ENCODE measurements at regions not wholly inside any gene's neighbourhood (a gene's known extent, or its start where the extent isn't known, plus 50 kb on each side); places are given as distances from the start of the nearest gene placed in this dataset.
"Not testable (repeated sequence)": the region's sequence is repeated elsewhere in the genome, so short reads cannot be mapped to it uniquely, and the experiment has no call there.

GRCh38 chr2:140117386-140117785, 1337.2 kb upstream of the NXPH2 start:
- no peak for TF ChIP-seq CTCF (conservative IDR thresholded peaks at IDR 0.05)
- TF ChIP-seq ZFX (IDR thresholded peaks at IDR 0.05), result no peak
- H3K27ac ChIP-seq, result no peak overlapping the region

GRCh38 chr2:140108706-140109475, 1328.7 kb upstream of the NXPH2 start:
- no peak for TF ChIP-seq CTCF (conservative IDR thresholded peaks at IDR 0.05)
- TF ChIP-seq ZFX (IDR thresholded peaks at IDR 0.05), result no peak
- no peak overlapping the region for H3K27ac ChIP-seq

GRCh38 chr2:140091926-140092325, 1311.7 kb upstream of the NXPH2 start:
- TF ChIP-seq ZFX (IDR thresholded peaks at IDR 0.05) (no peak), CTCF (conservative IDR thresholded peaks at IDR 0.05) (no peak)

GRCh38 chr2:140086964-140087363, 1306.8 kb upstream of the NXPH2 start:
- no peak overlapping the region for H3K27ac ChIP-seq
- TF ChIP-seq ZFX (IDR thresholded peaks at IDR 0.05) (no peak), CTCF (conservative IDR thresholded peaks at IDR 0.05) (no peak)

More at GRCh38 chr2:140091926-140092325, 1311.7 kb upstream of the NXPH2 start:
- H3K27ac ChIP-seq, result no peak overlapping the region

GRCh38 chr2:140085674-140086073, 1305.5 kb upstream of the NXPH2 start:
- peak; percentile 36 for TF ChIP-seq CTCF (conservative IDR thresholded peaks at IDR 0.05)
- no peak for TF ChIP-seq ZFX (IDR thresholded peaks at IDR 0.05)
- H3K27ac ChIP-seq, result no peak overlapping the region

GRCh38 chr2:140079038-140079437, 1298.8 kb upstream of the NXPH2 start:
- H3K27ac ChIP-seq, result no peak overlapping the region
- TF ChIP-seq ZFX (IDR thresholded peaks at IDR 0.05) (no peak), CTCF (conservative IDR thresholded peaks at IDR 0.05) (no peak)

GRCh38 chr2:140076164-140076563, 1296.0 kb upstream of the NXPH2 start:
- no peak for TF ChIP-seq ZFX (IDR thresholded peaks at IDR 0.05)
- no peak for TF ChIP-seq CTCF (conservative IDR thresholded peaks at IDR 0.05)

GRCh38 chr2:140073763-140074162, 1293.6 kb upstream of the NXPH2 start:
- not testable (repeated sequence) for H3K27ac ChIP-seq

More at GRCh38 chr2:140076164-140076563, 1296.0 kb upstream of the NXPH2 start:
- no peak overlapping the region for H3K27ac ChIP-seq
